ENCODE measurements at regions not wholly inside any gene's neighbourhood (a gene's known extent, or its start where the extent isn't known, plus 50 kb on each side); places are given as distances from the start of the nearest gene placed in this dataset.

DNA sequence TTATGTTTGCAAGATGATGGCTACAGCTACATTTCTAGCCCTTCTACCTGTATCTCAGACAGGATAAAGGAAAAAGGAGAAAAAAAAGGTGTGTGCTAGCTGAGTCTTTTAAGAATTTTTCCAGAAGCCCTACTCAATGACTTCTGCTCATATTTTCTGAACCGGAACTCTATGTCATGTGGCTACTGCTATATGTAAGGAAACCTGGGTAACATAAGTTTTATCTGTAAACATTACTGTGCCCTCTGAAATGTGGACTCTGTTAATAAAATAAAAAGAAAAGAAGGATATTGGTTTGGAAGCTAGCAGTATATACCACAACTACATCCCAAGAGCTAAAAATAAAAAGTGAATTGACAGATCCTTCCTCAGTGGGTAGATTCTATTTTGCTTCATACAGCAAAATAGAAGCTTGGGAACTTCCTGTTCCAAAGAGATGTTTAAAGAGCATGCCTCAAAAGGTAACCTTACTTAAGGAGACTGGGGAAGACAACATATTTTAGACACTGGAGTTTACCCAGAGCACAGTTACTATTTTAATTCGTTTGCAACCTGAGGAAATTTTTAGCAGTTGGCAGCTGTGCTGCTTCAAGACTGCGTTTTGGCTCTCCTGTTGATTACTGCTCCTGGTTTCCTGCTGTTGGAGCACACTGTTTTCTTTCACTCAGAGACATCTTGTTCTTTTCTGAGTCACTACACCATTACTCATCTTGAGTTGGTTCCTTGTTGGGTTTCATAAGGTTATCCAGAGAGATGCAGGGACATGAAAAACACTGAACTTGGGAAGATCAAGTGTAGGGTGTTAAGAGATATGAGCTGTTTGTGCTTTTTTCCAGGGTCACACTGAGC lies 280.7 kb downstream of the NFKBIZ start:
- no peak for DNase-seq (ENCODE audit: low spot score)
- Histone ChIP-seq H3K9me2 (ENCODE audit: insufficient read depth, low read length) (no peaks in the 10 kb centered on the region), H3K4me1 (ENCODE audit: insufficient read depth, low read length, poor library complexity, severe bottlenecking) (no peaks in the 10 kb centered on the region), H2AFZ (ENCODE audit: low read length) (0 out of 2 replicates have a peak overlapping the region, but pooled peaks have one; percentile 6), H3K36me3 (ENCODE audit: insufficient read depth, low read length) (no peaks in the 10 kb centered on the region), H4K20me1 (ENCODE audit: insufficient read depth, low read length) (no peaks in the 10 kb centered on the region), H3K9me3 (ENCODE audit: low read length) (no peaks in the 10 kb centered on the region), H3K4me2 (ENCODE audit: low read length) (no peak overlapping the region), H3K4me3 (ENCODE audit: low read depth, low read length, poor library complexity, severe bottlenecking) (no peak overlapping the region), H3K79me2 (ENCODE audit: insufficient read depth, low read depth, low read length) (no peaks in the 10 kb centered on the region), H3K27ac (ENCODE audit: low read depth, low read length, poor library complexity, severe bottlenecking) (no peak overlapping the region)
- intact Hi-C loops (cut with micrococcal nuclease; ENCODE audit: unreplicated experiment), result loop anchor here (10.0 kb wide), 1 partner anchor 315 kb away; no protein-coding TSS in a partner anchor
- ChIA-PET POLR2A (interaction anchor here (0.9 to 1.1 kb wide), 2 partner anchors 9 to 162 kb away, joined by 4 to 5 read pairs; no protein-coding TSS in a partner anchor), CTCF (ENCODE audit: unreplicated experiment) (no interaction called here)
- no TSS peak for BruUV-seq (replicated peaks)
- no peak for TF ChIP-seq EZH2phosphoT487 (IDR thresholded peaks at IDR 0.05; ENCODE audit: borderline replicate concordance, low read depth, low read length)
- TF ChIP-seq, protein P1, sequence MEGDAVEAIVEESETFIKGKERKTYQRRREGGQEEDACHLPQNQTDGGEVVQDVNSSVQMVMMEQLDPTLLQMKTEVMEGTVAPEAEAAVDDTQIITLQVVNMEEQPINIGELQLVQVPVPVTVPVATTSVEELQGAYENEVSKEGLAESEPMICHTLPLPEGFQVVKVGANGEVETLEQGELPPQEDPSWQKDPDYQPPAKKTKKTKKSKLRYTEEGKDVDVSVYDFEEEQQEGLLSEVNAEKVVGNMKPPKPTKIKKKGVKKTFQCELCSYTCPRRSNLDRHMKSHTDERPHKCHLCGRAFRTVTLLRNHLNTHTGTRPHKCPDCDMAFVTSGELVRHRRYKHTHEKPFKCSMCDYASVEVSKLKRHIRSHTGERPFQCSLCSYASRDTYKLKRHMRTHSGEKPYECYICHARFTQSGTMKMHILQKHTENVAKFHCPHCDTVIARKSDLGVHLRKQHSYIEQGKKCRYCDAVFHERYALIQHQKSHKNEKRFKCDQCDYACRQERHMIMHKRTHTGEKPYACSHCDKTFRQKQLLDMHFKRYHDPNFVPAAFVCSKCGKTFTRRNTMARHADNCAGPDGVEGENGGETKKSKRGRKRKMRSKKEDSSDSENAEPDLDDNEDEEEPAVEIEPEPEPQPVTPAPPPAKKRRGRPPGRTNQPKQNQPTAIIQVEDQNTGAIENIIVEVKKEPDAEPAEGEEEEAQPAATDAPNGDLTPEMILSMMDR (conservative IDR thresholded peaks at IDR 0.05; ENCODE audit: low read length), result no peak

DNA sequence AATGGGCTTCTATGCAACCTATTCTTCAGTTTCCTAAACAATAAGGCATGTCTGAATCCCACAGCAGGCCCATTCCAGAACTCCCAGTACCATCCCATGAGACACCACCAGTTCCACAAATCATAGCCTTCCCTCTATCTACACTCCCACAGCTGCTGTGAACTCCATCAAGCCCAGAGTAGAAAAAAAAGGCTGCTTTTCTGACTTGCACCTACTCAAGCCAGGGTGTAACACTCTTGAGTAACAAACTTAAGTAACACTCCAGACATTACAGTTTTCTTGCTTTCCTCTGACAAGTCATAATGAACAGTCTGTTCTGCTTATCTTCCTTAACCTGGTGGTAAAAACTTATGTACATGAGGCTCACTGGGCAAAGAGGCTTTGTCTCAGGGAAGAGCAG lies 283.1 kb downstream of the NFKBIZ start:
- H3K4me3 ChIP-seq (ENCODE audit: low read depth, low read length, poor library complexity, severe bottlenecking), result no peak overlapping the region
- no peak overlapping the region for H3K27ac ChIP-seq (ENCODE audit: low read depth, low read length, poor library complexity, severe bottlenecking)
- H3K4me2 ChIP-seq (ENCODE audit: low read length), result no peak overlapping the region
- CTCF ChIA-PET (ENCODE audit: unreplicated experiment), result no interaction called here
- H4K20me1 ChIP-seq (ENCODE audit: insufficient read depth, low read length), result no peaks in the 10 kb centered on the region
- H3K4me1 ChIP-seq (ENCODE audit: insufficient read depth, low read length, poor library complexity, severe bottlenecking), result no peaks in the 10 kb centered on the region
- POLR2A ChIA-PET, result interaction anchor here (1.6 kb wide), 1 partner anchor 8 kb away, joined by 3 read pairs; no protein-coding TSS in a partner anchor
- no peak for DNase-seq (ENCODE audit: low spot score)
- no peaks in the 10 kb centered on the region for H3K36me3 ChIP-seq (ENCODE audit: insufficient read depth, low read length)
- TF ChIP-seq, protein P1 (conservative IDR thresholded peaks at IDR 0.05; ENCODE audit: low read length), result no peak
- no peak for TF ChIP-seq EZH2phosphoT487 (IDR thresholded peaks at IDR 0.05; ENCODE audit: borderline replicate concordance, low read depth, low read length)
- no peaks in the 10 kb centered on the region for H3K9me2 ChIP-seq (ENCODE audit: insufficient read depth, low read length)
- BruUV-seq (replicated peaks), result no TSS peak
- no peaks in the 10 kb centered on the region for H3K9me3 ChIP-seq (ENCODE audit: low read length)
- no peak overlapping the region for H2AFZ ChIP-seq (ENCODE audit: low read length)
- intact Hi-C loops (cut with micrococcal nuclease; ENCODE audit: unreplicated experiment), result loop anchor here (10.0 kb wide), 1 partner anchor 318 kb away; no protein-coding TSS in a partner anchor
- no peaks in the 10 kb centered on the region for H3K79me2 ChIP-seq (ENCODE audit: insufficient read depth, low read depth, low read length)

DNA sequence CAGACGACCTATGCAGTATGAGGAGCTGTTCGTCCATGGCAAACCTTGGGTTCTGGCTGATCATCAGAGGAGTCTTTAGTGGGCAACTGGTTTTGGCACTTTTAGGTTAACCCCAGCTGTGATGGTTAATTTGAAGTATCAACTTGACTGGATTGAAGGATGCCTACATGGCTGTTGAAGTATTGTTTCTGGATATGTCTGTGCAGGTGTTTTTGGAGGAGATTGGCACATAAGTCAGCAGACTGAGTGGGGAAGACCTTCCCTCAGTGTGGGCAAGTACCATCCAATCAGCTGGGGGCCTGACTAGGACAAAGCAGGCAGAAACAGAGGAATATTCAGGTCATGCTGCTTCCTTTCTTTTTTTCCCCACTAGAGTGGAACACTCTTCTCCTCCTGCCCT lies 284.1 kb downstream of the NFKBIZ start:
- Histone ChIP-seq H3K4me3 (ENCODE audit: low read depth, low read length, poor library complexity, severe bottlenecking) (no peak overlapping the region), H3K36me3 (ENCODE audit: insufficient read depth, low read length) (no peaks in the 10 kb centered on the region), H2AFZ (ENCODE audit: low read length) (no peak overlapping the region), H3K79me2 (ENCODE audit: insufficient read depth, low read depth, low read length) (no peaks in the 10 kb centered on the region), H3K27ac (ENCODE audit: low read depth, low read length, poor library complexity, severe bottlenecking) (no peak overlapping the region), H3K4me1 (ENCODE audit: insufficient read depth, low read length, poor library complexity, severe bottlenecking) (no peaks in the 10 kb centered on the region), H3K9me2 (ENCODE audit: insufficient read depth, low read length) (no peaks in the 10 kb centered on the region), H3K9me3 (ENCODE audit: low read length) (no peaks in the 10 kb centered on the region), H4K20me1 (ENCODE audit: insufficient read depth, low read length) (no peaks in the 10 kb centered on the region), H3K4me2 (ENCODE audit: low read length) (no peak overlapping the region)
- no peak for DNase-seq (ENCODE audit: low spot score)
- POLR2A ChIA-PET, result interaction anchor here (0.5 to 1.6 kb wide), 4 partner anchors 9 to 35 kb away, joined by 3 read pairs; no protein-coding TSS in a partner anchor
- no TSS peak for BruUV-seq (replicated peaks)
- CTCF ChIA-PET (ENCODE audit: unreplicated experiment), result no interaction called here
- intact Hi-C loops (cut with micrococcal nuclease; ENCODE audit: unreplicated experiment), result loop anchor here (10.0 kb wide), 1 partner anchor 319 kb away; no protein-coding TSS in a partner anchor
- TF ChIP-seq, protein P1 (conservative IDR thresholded peaks at IDR 0.05; ENCODE audit: low read length), result no peak
- no peak for TF ChIP-seq EZH2phosphoT487 (IDR thresholded peaks at IDR 0.05; ENCODE audit: borderline replicate concordance, low read depth, low read length)
